DOHH2 (cell line): ENCODE measurements at regions not wholly inside any gene's neighbourhood (a gene's known extent, or its start where the extent isn't known, plus 50 kb on each side); places are given as distances from the start of the nearest gene placed in this dataset.

Experiments
- CTCF ChIP-seq: fragments of 200-600 bp; sonication (generic); IDR thresholded peaks from one replicate; pipeline ENCODE4 v1.5.1; 2014; ENCODE audit warnings: antibody characterized with exemption, mild to moderate bottlenecking, low read depth, low read length; ENCODE audit not compliant: poor library complexity, severe bottlenecking
- EZH2phosphoT487 ChIP-seq: fragments of 200-600 bp; sonication (generic); IDR thresholded peaks from 2 replicates; pipeline ENCODE4 v1.6.1; 2017; ENCODE audit warnings: borderline replicate concordance, mild to moderate bottlenecking, antibody characterized with exemption, low read length, moderate library complexity, mixed read lengths

- TF ChIP-seq CTCF (peak; percentile 84), EZH2phosphoT487 (no peak)
These were observed 146.5 kb upstream of the RAG2 start for GRCh38 chr11:36744375-36745168.
